Fibroblast of lung (primary cell): ENCODE measurements at regions not wholly inside any gene's neighbourhood (a gene's known extent, or its start where the extent isn't known, plus 50 kb on each side); places are given as distances from the start of the nearest gene placed in this dataset.

Experiments
- DNase-seq, 2 donors: peaks; one replicate each; pipeline versions ENCODE4 v3.0.0 to v3.0.0-alpha.2; 2010; ENCODE audit warnings: low read depth in 2 of 2
- H2AFZ ChIP-seq: 2 replicates; pipeline ENCODE4 v1.5.1; 2012; ENCODE audit warnings: low read length, control low read depth, inconsistent platforms
- H3K27ac ChIP-seq: 2 replicates; pipeline ENCODE4 v1.5.1; 2011; ENCODE audit warnings: low read length, control low read depth; ENCODE audit not compliant: insufficient read depth
- H3K27me3 ChIP-seq: 2 replicates; pipeline ENCODE4 v1.5.1; 2011; ENCODE audit warnings: mild to moderate bottlenecking, low read length; ENCODE audit not compliant: control insufficient read depth, insufficient read depth
- H3K36me3 ChIP-seq: 2 replicates; pipeline ENCODE4 v1.5.1; 2011; ENCODE audit warnings: low read length; ENCODE audit not compliant: control insufficient read depth, insufficient read depth
- H3K4me1 ChIP-seq: 2 replicates; pipeline ENCODE4 v1.5.1; 2011; ENCODE audit warnings: low read length; ENCODE audit not compliant: control insufficient read depth, insufficient read depth; ENCODE audit errors: extremely low read depth
- H3K4me2 ChIP-seq: 2 replicates; pipeline ENCODE4 v1.5.1; 2011; ENCODE audit warnings: low read length, control low read depth; ENCODE audit not compliant: insufficient read depth; ENCODE audit errors: extremely low read depth
- H3K4me3 ChIP-seq, 4 experiments: fragments of 200-600 bp in 1 of 4; sonication (generic) in 1 of 4; replicated peaks in 1 of 4; 2 replicates each; pipeline ENCODE4 v1.5.1; 2011 to 2016; ENCODE audit warnings: low read length in 4 of 4, low read depth in 3 of 4, mild to moderate bottlenecking in 3 of 4, control low read depth in 2 of 4, inconsistent platforms in 1 of 4, mixed read lengths in 1 of 4; ENCODE audit not compliant: insufficient read depth in 1 of 4; ENCODE audit errors: control extremely low read depth in 1 of 4
- H3K79me2 ChIP-seq: 2 replicates; pipeline ENCODE4 v1.5.1; 2012; ENCODE audit warnings: mild to moderate bottlenecking, low read length, inconsistent platforms; ENCODE audit not compliant: control insufficient read depth, insufficient read depth
- H3K9ac ChIP-seq: 2 replicates; pipeline ENCODE4 v1.5.1; 2011; ENCODE audit warnings: mild to moderate bottlenecking, low read length, control low read depth; ENCODE audit not compliant: insufficient read depth
- H3K9me3 ChIP-seq: 2 replicates; pipeline ENCODE4 v1.5.1; 2012; ENCODE audit warnings: low read depth, low read length; ENCODE audit not compliant: control insufficient read depth, insufficient read depth
- H4K20me1 ChIP-seq: 2 replicates; pipeline ENCODE4 v1.5.1; 2011; ENCODE audit warnings: low read length; ENCODE audit not compliant: control insufficient read depth, insufficient read depth; ENCODE audit errors: extremely low read depth
- CTCF ChIP-seq, 2 donors: IDR thresholded peaks in 1 of 2; conservative IDR thresholded peaks in 1 of 2; 1 replicate in 1 of 2; 2 replicates in 1 of 2; pipeline ENCODE4 v1.5.1; 2011 to 2012; ENCODE audit warnings: low read length in 2 of 2, control low read depth in 1 of 2, inconsistent platforms in 1 of 2, low read depth in 1 of 2, mild to moderate bottlenecking in 1 of 2
- EZH2 ChIP-seq: IDR thresholded peaks from 2 replicates; pipeline ENCODE4 v1.5.1; 2012; ENCODE audit warnings: low read length, control low read depth, mild to moderate bottlenecking; ENCODE audit errors: missing control alignments

GRCh38 chr2:49289711-49290110, 135.4 kb upstream of the FSHR start:
- TF ChIP-seq EZH2: no peak
- no peak for TF ChIP-seq CTCF (conservative IDR thresholded peaks at IDR 0.05 in 1 of 2, IDR thresholded peaks at IDR 0.05 in 1 of 2; ENCODE audit: low read depth in 1 of 2, low read length in 2 of 2)
- H3K4me3 ChIP-seq: no peak overlapping the region

GRCh38 chr2:49288902-49289700, 134.8 kb upstream of the FSHR start:
- Histone ChIP-seq H3K9me3 (no peaks in the 10 kb centered on the region), H3K4me3 (no peak overlapping the region), H3K4me2 (no peak overlapping the region), H3K27ac (no peak overlapping the region), H3K4me1 (no peaks in the 10 kb centered on the region), H3K79me2 (no peaks in the 10 kb centered on the region), H3K27me3 (no peaks in the 10 kb centered on the region), H2AFZ (no peak overlapping the region), H3K36me3 (no peaks in the 10 kb centered on the region), H4K20me1 (no peaks in the 10 kb centered on the region), H3K9ac (no peak overlapping the region)
- DNase-seq: peak in 1 of 2 donors; percentile 34
- TF ChIP-seq EZH2: no peak
- TF ChIP-seq CTCF (conservative IDR thresholded peaks at IDR 0.05 in 1 of 2, IDR thresholded peaks at IDR 0.05 in 1 of 2; ENCODE audit: low read depth in 1 of 2, low read length in 2 of 2): no peak

More at GRCh38 chr2:49289711-49290110, 135.4 kb upstream of the FSHR start:
- Histone ChIP-seq H2AFZ (no peak overlapping the region), H3K79me2 (no peaks in the 10 kb centered on the region), H3K4me2 (no peak overlapping the region), H3K9me3 (no peaks in the 10 kb centered on the region), H4K20me1 (no peaks in the 10 kb centered on the region), H3K36me3 (no peaks in the 10 kb centered on the region), H3K4me1 (no peaks in the 10 kb centered on the region), H3K27ac (no peak overlapping the region), H3K27me3 (no peaks in the 10 kb centered on the region), H3K9ac (no peak overlapping the region)
- no peak for DNase-seq

GRCh38 chr2:49288113-49288705, 133.9 kb upstream of the FSHR start:
- H4K20me1 ChIP-seq: no peaks in the 10 kb centered on the region
- no peak overlapping the region for H3K27ac ChIP-seq
- no peaks in the 10 kb centered on the region for H3K9me3 ChIP-seq
- H3K27me3 ChIP-seq: no peaks in the 10 kb centered on the region
- no peaks in the 10 kb centered on the region for H3K36me3 ChIP-seq
- no peaks in the 10 kb centered on the region for H3K4me1 ChIP-seq
- TF ChIP-seq CTCF (conservative IDR thresholded peaks at IDR 0.05 in 1 of 2, IDR thresholded peaks at IDR 0.05 in 1 of 2; ENCODE audit: low read depth in 1 of 2, low read length in 2 of 2) (no peak), EZH2 (no peak)
- no peak overlapping the region for H3K4me3 ChIP-seq
- DNase-seq: no peak
- H3K79me2 ChIP-seq: no peaks in the 10 kb centered on the region
- H3K9ac ChIP-seq: no peak overlapping the region
- no peak overlapping the region for H2AFZ ChIP-seq
- H3K4me2 ChIP-seq: no peak overlapping the region
